GM23338 (cell line): ENCODE measurements at regions not wholly inside any gene's neighbourhood (a gene's known extent, or its start where the extent isn't known, plus 50 kb on each side); places are given as distances from the start of the nearest gene placed in this dataset.
"Not testable (repeated sequence)": the region's sequence is repeated elsewhere in the genome, so short reads cannot be mapped to it uniquely, and the experiment has no call there.

Experiments
- ATAC-seq: fragments of 200-7000 bp; cut with Tn5 transposase; 3 replicates; pipeline ENCODE4 v1.9.1; 2020
- DNase-seq: peaks from one replicate; pipeline ENCODE4 v3.0.0-alpha.2; 2015; ENCODE audit warnings: low spot score
- H2AFZ ChIP-seq: fragments of 200-600 bp; sonication (generic); 2 replicates; pipeline ENCODE4 v1.8.0; 2016; ENCODE audit warnings: antibody characterized with exemption, mild to moderate bottlenecking, moderate library complexity
- H3F3A ChIP-seq: fragments of 200-600 bp; sonication (generic); replicated peaks from 2 replicates; pipeline ENCODE4 v1.8.0; 2017; ENCODE audit warnings: antibody characterized with exemption, mixed run types, low read depth
- H3K27ac ChIP-seq: fragments of 200-600 bp; sonication (generic); 2 replicates; pipeline ENCODE4 v1.6.1; 2016; ENCODE audit warnings: low read depth
- H3K27me3 ChIP-seq: fragments of 200-600 bp; sonication (generic); 2 replicates; pipeline ENCODE4 v1.8.0; 2016; ENCODE audit warnings: mild to moderate bottlenecking, mixed run types, moderate library complexity; ENCODE audit not compliant: insufficient read depth
- H3K36me3 ChIP-seq: fragments of 200-600 bp; sonication (generic); 2 replicates; pipeline ENCODE4 v1.8.0; 2016; ENCODE audit warnings: mild to moderate bottlenecking; ENCODE audit not compliant: insufficient read depth
- H3K4me1 ChIP-seq: fragments of 200-600 bp; sonication (generic); 2 replicates; pipeline ENCODE4 v1.8.0; 2016; ENCODE audit warnings: mild to moderate bottlenecking, moderate library complexity; ENCODE audit not compliant: insufficient read depth
- H3K4me2 ChIP-seq: fragments of 200-600 bp; sonication (generic); 2 replicates; pipeline ENCODE4 v1.7.1; 2017; ENCODE audit warnings: mixed run types
- H3K4me3 ChIP-seq: fragments of 200-600 bp; sonication (generic); 2 replicates; pipeline ENCODE4 v1.6.1; 2016; ENCODE audit warnings: mixed run types
- H3K79me2 ChIP-seq: fragments of 200-600 bp; sonication (generic); replicated peaks from 2 replicates; pipeline ENCODE4 v1.8.0; 2017; ENCODE audit warnings: mild to moderate bottlenecking; ENCODE audit not compliant: insufficient read depth
- H3K9me2 ChIP-seq: fragments of 200-600 bp; sonication (generic); 2 replicates; pipeline ENCODE4 v1.8.0; 2017; ENCODE audit not compliant: insufficient read depth
- H4K20me1 ChIP-seq: fragments of 200-600 bp; sonication (generic); replicated peaks from 2 replicates; pipeline ENCODE4 v1.8.0; 2017; ENCODE audit warnings: mild to moderate bottlenecking; ENCODE audit not compliant: insufficient read depth
- H3K27ac Mint-ChIP-seq: 2 replicates; pipeline ENCODE4 v1.8.0; 2020; ENCODE audit warnings: inconsistent platforms, mild to moderate bottlenecking, moderate library complexity, mixed read lengths
- H3K27me3 Mint-ChIP-seq: 3 replicates; pipeline ENCODE4 v1.8.0; 2022; ENCODE audit warnings: low read depth, mild to moderate bottlenecking, moderate library complexity, mixed read lengths, inconsistent platforms; ENCODE audit not compliant: insufficient read depth, poor library complexity
- H3K36me3 Mint-ChIP-seq: 3 replicates; pipeline ENCODE4 v1.8.0; 2021; ENCODE audit warnings: low read depth, mild to moderate bottlenecking, inconsistent platforms, moderate library complexity, mixed read lengths
- H3K4me1 Mint-ChIP-seq: 3 replicates; pipeline ENCODE4 v1.8.0; 2020; ENCODE audit warnings: mild to moderate bottlenecking, inconsistent platforms, mixed read lengths
- H3K4me3 Mint-ChIP-seq: 3 replicates; pipeline ENCODE4 v1.8.0; 2021; ENCODE audit warnings: moderate library complexity, mild to moderate bottlenecking, inconsistent platforms, mixed read lengths
- H3K9me3 Mint-ChIP-seq: 3 replicates; pipeline ENCODE4 v1.8.0; 2020; ENCODE audit warnings: moderate library complexity, mild to moderate bottlenecking, inconsistent platforms, mixed read lengths
- CREB1 ChIP-seq: fragments of 250-450 bp; sonication (Bioruptor Pico); IDR thresholded peaks from 2 replicates; pipeline ENCODE4 v1.5.0; 2020; ENCODE audit warnings: low read depth, mild to moderate bottlenecking, moderate library complexity
- NANOG ChIP-seq: IDR thresholded peaks from 2 replicates; pipeline ENCODE4 v1.6.1; 2016; ENCODE audit warnings: antibody characterized with exemption, borderline replicate concordance
- POLR2AphosphoS5 ChIP-seq: IDR thresholded peaks from 2 replicates; pipeline ENCODE4 v1.6.1; 2016; ENCODE audit warnings: antibody characterized with exemption, low read depth
- ZNF114 ChIP-seq: fragments of 250-450 bp; sonication (Bioruptor Pico); IDR thresholded peaks from 2 replicates; pipeline ENCODE4 v1.5.0; 2020; ENCODE audit warnings: mild to moderate bottlenecking, moderate library complexity
- TF ChIP-seq, protein P1 (sequence below): fragments of 250-450 bp; sonication (Bioruptor Pico); IDR thresholded peaks from 2 replicates; pipeline ENCODE4 v1.5.0; 2020; ENCODE audit warnings: mild to moderate bottlenecking, moderate library complexity

DNA sequence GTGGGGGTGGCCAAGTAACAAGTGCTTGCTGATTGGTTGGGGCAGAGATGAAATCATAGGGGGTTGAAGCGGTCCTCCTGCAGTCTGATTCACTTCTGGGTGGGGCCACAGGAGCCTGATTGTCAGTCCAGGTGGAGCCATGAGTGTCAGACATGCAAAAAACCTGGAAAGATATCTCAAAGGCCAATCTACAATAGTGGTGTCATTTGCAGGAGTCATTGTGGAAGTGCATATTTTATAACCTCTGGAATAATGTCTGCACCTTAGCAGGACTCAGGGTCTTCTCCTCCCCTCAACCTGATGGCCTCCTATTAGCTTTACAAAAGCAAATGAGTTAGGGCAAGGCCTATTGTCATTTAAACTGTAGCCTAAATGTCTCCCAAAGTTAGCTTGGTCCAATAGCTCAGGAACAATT, 241.4 kb downstream of the NUAK1 start:
- Histone ChIP-seq H3K36me3 (no peaks in the 10 kb centered on the region), H3K27ac (no peak overlapping the region), H3K4me1 (peaks cover 23% of the 10 kb centered on the region), H3K79me2 (no peaks in the 10 kb centered on the region), H4K20me1 (no peaks in the 10 kb centered on the region), H3K27me3 (no peaks in the 10 kb centered on the region), H2AFZ (peak overlapping the region; percentile 44), H3K4me3 (0 out of 2 replicates have a peak overlapping the region, but pooled peaks have one; percentile 19), H3K4me2 (peak overlapping the region; percentile 68; the same call in 1 of the 2 replicates), H3F3A (no peaks in the 10 kb centered on the region; the same call in 1 of the 2 replicates), H3K9me2 (peaks cover 15% of the 10 kb centered on the region)
- Mint-ChIP-seq H3K27me3 (peaks cover 3% of the 10 kb centered on the region), H3K4me3 (no peak overlapping the region), H3K27ac (no peak overlapping the region), H3K36me3 (peaks cover 4% of the 10 kb centered on the region; the same call in 2 of the 3 replicates), H3K9me3 (no peaks in the 10 kb centered on the region; the same call in 2 of the 3 replicates), H3K4me1 (peaks cover 30% of the 10 kb centered on the region)
- peak; percentile 75 for ATAC-seq
- TF ChIP-seq CREB1 (CRISPR knock-in tag), result peak; percentile 12; the same call in 1 of the 2 replicates
- TF ChIP-seq, protein P1, sequence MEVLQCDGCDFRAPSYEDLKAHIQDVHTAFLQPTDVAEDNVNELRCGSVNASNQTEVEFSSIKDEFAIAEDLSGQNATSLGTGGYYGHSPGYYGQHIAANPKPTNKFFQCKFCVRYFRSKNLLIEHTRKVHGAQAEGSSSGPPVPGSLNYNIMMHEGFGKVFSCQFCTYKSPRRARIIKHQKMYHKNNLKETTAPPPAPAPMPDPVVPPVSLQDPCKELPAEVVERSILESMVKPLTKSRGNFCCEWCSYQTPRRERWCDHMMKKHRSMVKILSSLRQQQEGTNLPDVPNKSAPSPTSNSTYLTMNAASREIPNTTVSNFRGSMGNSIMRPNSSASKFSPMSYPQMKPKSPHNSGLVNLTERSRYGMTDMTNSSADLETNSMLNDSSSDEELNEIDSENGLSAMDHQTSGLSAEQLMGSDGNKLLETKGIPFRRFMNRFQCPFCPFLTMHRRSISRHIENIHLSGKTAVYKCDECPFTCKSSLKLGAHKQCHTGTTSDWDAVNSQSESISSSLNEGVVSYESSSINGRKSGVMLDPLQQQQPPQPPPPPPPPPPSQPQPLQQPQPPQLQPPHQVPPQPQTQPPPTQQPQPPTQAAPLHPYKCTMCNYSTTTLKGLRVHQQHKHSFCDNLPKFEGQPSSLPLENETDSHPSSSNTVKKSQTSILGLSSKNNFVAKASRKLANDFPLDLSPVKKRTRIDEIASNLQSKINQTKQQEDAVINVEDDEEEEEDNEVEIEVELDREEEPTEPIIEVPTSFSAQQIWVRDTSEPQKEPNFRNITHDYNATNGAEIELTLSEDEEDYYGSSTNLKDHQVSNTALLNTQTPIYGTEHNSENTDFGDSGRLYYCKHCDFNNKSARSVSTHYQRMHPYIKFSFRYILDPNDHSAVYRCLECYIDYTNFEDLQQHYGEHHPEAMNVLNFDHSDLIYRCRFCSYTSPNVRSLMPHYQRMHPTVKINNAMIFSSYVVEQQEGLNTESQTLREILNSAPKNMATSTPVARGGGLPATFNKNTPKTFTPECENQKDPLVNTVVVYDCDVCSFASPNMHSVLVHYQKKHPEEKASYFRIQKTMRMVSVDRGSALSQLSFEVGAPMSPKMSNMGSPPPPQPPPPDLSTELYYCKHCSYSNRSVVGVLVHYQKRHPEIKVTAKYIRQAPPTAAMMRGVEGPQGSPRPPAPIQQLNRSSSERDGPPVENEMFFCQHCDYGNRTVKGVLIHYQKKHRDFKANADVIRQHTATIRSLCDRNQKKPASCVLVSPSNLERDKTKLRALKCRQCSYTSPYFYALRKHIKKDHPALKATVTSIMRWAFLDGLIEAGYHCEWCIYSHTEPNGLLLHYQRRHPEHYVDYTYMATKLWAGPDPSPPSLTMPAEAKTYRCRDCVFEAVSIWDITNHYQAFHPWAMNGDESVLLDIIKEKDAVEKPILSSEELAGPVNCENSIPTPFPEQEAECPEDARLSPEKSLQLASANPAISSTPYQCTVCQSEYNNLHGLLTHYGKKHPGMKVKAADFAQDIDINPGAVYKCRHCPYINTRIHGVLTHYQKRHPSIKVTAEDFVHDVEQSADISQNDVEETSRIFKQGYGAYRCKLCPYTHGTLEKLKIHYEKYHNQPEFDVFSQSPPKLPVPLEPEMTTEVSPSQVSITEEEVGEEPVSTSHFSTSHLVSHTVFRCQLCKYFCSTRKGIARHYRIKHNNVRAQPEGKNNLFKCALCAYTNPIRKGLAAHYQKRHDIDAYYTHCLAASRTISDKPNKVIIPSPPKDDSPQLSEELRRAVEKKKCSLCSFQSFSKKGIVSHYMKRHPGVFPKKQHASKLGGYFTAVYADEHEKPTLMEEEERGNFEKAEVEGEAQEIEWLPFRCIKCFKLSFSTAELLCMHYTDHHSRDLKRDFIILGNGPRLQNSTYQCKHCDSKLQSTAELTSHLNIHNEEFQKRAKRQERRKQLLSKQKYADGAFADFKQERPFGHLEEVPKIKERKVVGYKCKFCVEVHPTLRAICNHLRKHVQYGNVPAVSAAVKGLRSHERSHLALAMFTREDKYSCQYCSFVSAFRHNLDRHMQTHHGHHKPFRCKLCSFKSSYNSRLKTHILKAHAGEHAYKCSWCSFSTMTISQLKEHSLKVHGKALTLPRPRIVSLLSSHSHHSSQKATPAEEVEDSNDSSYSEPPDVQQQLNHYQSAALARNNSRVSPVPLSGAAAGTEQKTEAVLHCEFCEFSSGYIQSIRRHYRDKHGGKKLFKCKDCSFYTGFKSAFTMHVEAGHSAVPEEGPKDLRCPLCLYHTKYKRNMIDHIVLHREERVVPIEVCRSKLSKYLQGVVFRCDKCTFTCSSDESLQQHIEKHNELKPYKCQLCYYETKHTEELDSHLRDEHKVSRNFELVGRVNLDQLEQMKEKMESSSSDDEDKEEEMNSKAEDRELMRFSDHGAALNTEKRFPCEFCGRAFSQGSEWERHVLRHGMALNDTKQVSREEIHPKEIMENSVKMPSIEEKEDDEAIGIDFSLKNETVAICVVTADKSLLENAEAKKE, result peak; percentile 95
- TF ChIP-seq POLR2AphosphoS5, result no peak
- peak; percentile 63 for TF ChIP-seq NANOG
- no peak for TF ChIP-seq ZNF114 (CRISPR knock-in tag)
- DNase-seq, result peak; percentile 44

DNA sequence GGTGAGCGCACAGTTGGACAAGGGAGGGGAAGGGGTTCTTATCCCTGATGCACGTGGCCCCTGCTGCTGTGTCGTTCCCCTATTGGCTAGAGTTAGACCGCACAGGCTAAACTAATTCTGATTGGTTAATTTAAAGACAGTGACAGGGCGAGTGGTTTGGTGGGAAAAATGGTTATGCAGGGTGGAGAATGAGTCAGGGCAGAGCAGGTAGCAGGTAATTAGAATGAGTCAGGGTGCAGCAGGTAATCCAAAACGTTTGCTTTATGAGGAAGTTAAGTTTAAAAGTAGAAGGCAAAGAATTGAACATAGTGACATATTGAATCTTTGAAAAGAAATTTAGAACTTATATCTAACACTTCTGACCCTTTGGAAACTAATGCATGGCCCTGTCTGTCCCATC, 240.5 kb downstream of the NUAK1 start:
- not testable (repeated sequence) for H3K27me3 Mint-ChIP-seq, ATAC-seq, H3K4me3 Mint-ChIP-seq, H3K36me3 Mint-ChIP-seq, H3K9me3 Mint-ChIP-seq, H2AFZ ChIP-seq, H3F3A ChIP-seq, H3K36me3 ChIP-seq, H3K27ac ChIP-seq, H3K27ac Mint-ChIP-seq, H3K4me3 ChIP-seq, H4K20me1 ChIP-seq, H3K27me3 ChIP-seq, H3K79me2 ChIP-seq, DNase-seq
- peaks cover 23% of the 10 kb centered on the region for H3K4me1 ChIP-seq
- peaks cover 15% of the 10 kb centered on the region for H3K9me2 ChIP-seq
- peak overlapping the region; percentile 68; the same call in 1 of the 2 replicates for H3K4me2 ChIP-seq
- peaks cover 30% of the 10 kb centered on the region for H3K4me1 Mint-ChIP-seq
